ENCODE measurements at regions not wholly inside any gene's neighbourhood (a gene's known extent, or its start where the extent isn't known, plus 50 kb on each side); places are given as distances from the start of the nearest gene placed in this dataset.

DNA sequence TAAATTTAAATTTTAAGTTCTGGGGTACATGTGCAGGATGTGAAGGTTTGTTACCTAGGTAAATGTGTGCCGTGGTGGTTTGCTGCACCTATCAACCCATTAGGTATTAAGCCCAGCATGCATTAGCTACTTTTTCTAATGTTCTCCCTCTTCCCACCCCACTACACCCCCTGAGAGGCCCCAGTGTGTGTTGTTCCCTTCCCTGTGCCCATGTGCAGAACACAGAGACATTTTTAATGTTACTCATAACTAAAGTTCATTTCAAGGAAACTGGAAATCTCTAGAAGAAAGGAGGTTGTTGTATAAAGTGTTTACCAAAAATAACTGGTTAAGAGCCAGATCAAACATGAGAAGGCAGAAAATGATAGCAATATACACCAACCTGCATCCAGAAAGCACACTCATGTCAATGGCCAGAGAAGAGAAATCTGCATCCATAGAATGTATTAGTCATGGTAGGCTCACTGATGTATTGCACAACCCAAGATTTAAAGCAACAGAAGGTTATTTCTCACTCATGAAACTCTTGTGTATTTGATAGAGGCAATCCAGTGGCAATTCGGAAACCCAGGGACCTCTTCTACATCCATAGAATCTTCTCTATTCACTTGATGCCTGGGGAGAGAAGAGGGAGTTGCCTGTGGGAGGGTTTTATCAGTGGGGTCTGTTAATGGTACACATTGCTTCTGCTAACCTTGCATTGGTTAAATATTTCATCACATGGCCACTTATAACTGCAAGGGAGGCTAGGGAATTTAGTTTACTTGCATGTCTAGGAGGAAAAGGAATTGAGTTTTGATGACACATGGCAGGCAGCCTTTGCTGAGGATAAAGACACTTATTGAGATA lies 321.9 kb upstream of the RASGRP1 start:
- TF ChIP-seq CTCF (IDR thresholded peaks at IDR 0.05; ENCODE audit: low read length) (no peak), EZH2phosphoT487 (IDR thresholded peaks at IDR 0.05; ENCODE audit: low read length) (no peak)

All from MM.1S (cell line).